Lower lobe of right lung (tissue), 2 donors: ENCODE measurements at regions not wholly inside any gene's neighbourhood (a gene's known extent, or its start where the extent isn't known, plus 50 kb on each side); places are given as distances from the start of the nearest gene placed in this dataset.

Experiments used
- ATAC-seq, 2 donors: fragments of 200-7000 bp; cut with Tn5 transposase; one replicate each; pipeline ENCODE4 v1.9.1; 2020 to 2022; ENCODE audit warnings: mild to moderate bottlenecking in 2 of 2, moderate library complexity in 2 of 2
- DNase-seq: peaks from one replicate; pipeline ENCODE4 v3.0.0-alpha.2; 2020
- H3K27ac ChIP-seq: fragments of 200-600 bp; one replicate; pipeline ENCODE4 v1.8.0; 2022
- H3K27me3 ChIP-seq: fragments of 200-600 bp; one replicate; pipeline ENCODE4 v1.8.0; 2022; ENCODE audit warnings: low read depth
- H3K36me3 ChIP-seq: fragments of 200-600 bp; one replicate; pipeline ENCODE4 v1.8.0; 2022; ENCODE audit warnings: mild to moderate bottlenecking
- H3K4me1 ChIP-seq: fragments of 200-600 bp; one replicate; pipeline ENCODE4 v1.8.0; 2022
- H3K4me3 ChIP-seq: fragments of 200-600 bp; one replicate; pipeline ENCODE4 v1.8.0; 2022; ENCODE audit warnings: mild to moderate bottlenecking
- H3K9me3 ChIP-seq: fragments of 200-600 bp; one replicate; pipeline ENCODE4 v1.8.0; 2022
- intact Hi-C: fragments of 100-400 bp; cut with DNase I; formaldehyde crosslinking; loops from one replicate; pipeline ENCODE4 v1.11.0; 2022
- TF ChIP-seq, protein P1 (sequence below): fragments of 200-600 bp; IDR thresholded peaks from one replicate; pipeline ENCODE4 v1.8.0; 2022; ENCODE audit warnings: antibody characterized with exemption, mild to moderate bottlenecking
- donor health status: DM: no; HTN: yes; CAD: no; lungs with severe emphysema.

DNA sequence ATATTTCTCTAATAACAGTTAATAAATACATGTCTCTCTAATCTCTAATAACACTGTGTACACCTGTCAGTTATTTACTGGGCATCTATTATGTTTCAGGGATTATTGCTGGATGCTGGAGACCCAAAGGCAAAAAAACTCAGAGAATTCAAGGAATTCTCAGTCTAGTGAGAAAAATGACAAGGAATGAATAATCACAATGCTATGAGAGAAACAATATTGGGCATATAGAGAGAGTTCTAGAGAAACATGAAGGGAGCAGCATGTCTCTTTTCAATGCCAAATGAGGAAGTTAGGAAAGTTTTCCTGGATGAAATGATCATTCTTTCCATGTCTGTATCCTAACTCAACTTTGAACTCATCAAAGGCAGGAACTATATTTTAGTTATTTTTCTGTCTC is 82.8 kb downstream of the TNFSF18 start:
- Histone ChIP-seq H3K9me3 (no peaks in the 10 kb centered on the region), H3K27me3 (no peaks in the 10 kb centered on the region), H3K36me3 (no peaks in the 10 kb centered on the region), H3K27ac (no peak overlapping the region), H3K4me3 (no peak overlapping the region), H3K4me1 (no peaks in the 10 kb centered on the region)
- DNase-seq (no peak), ATAC-seq (no peak)
- intact Hi-C loops, result no loop called here
- TF ChIP-seq, protein P1, sequence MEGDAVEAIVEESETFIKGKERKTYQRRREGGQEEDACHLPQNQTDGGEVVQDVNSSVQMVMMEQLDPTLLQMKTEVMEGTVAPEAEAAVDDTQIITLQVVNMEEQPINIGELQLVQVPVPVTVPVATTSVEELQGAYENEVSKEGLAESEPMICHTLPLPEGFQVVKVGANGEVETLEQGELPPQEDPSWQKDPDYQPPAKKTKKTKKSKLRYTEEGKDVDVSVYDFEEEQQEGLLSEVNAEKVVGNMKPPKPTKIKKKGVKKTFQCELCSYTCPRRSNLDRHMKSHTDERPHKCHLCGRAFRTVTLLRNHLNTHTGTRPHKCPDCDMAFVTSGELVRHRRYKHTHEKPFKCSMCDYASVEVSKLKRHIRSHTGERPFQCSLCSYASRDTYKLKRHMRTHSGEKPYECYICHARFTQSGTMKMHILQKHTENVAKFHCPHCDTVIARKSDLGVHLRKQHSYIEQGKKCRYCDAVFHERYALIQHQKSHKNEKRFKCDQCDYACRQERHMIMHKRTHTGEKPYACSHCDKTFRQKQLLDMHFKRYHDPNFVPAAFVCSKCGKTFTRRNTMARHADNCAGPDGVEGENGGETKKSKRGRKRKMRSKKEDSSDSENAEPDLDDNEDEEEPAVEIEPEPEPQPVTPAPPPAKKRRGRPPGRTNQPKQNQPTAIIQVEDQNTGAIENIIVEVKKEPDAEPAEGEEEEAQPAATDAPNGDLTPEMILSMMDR, result no peak

DNA sequence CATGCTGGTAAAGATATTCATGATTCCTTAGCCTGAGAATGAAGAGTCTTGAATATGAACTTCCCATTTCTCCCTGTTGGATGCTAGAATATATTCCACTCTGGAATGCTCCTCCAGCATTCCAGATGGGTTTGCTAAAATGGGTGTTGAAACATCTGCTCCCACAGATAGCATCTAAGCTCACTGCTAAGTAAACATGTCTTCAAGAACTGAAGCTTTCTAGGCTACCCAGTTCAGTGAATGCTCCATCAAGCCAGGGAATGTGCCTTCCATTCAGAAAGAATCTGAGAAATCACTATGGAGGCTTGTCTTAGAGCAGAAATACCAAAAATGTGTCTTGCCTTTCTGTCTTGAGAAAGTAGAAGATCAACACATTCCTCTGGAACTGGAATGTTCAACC is 81.1 kb downstream of the TNFSF18 start:
- ATAC-seq (no peak), DNase-seq (no peak)
- H3K9me3 ChIP-seq, result no peaks in the 10 kb centered on the region
- no peaks in the 10 kb centered on the region for H3K36me3 ChIP-seq
- intact Hi-C loops, result no loop called here
- H3K27ac ChIP-seq, result no peak overlapping the region
- H3K27me3 ChIP-seq, result no peaks in the 10 kb centered on the region
- no peak overlapping the region for H3K4me3 ChIP-seq
- H3K4me1 ChIP-seq, result no peaks in the 10 kb centered on the region
- TF ChIP-seq, protein P1, result no peak

DNA sequence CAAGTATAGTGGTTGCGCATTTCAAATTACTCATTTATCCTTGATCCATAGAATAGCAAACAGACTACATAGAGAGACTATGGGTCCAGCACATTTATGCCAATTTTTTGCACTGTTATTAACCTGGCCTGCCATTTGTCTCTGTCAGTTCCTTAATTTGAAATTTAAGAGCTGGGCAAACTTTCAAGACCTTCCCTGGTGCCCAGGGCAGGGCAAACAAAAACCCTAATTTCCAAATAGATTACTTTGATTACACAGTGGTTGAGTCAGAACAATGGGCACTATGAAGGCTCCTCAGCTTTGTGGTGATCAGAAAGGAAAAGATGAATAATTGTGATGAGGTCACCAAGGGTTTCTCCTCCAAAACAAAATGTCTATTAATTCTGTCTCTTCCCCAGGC is 80.6 kb downstream of the TNFSF18 start:
- H3K4me1 ChIP-seq, result no peaks in the 10 kb centered on the region
- TF ChIP-seq, protein P1, result no peak
- ATAC-seq (no peak), DNase-seq (no peak)
- intact Hi-C loops, result no loop called here
- H3K9me3 ChIP-seq, result no peaks in the 10 kb centered on the region
- H3K27ac ChIP-seq, result no peak overlapping the region
- no peak overlapping the region for H3K4me3 ChIP-seq
- H3K36me3 ChIP-seq, result no peaks in the 10 kb centered on the region
- no peaks in the 10 kb centered on the region for H3K27me3 ChIP-seq

DNA sequence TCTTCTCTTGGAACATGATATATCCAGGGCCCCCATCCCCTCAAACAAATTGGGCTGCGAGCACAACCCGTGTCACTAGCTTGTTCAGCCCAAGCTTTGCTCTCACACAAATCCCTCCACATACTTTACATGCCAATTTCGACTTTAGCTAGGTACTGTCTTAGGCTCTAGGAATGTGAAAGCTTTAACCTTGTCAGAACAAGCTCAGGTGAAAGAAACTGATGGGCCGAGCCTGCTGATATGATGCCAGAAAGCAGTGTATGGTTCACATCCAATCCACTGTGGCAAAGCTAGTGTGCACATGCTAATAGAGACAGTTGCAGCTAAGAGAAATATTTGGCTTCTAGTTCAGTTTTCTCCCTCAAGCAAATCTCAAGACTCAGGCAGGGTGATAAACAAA is 79.5 kb downstream of the TNFSF18 start:
- H3K27ac ChIP-seq, result no peak overlapping the region
- intact Hi-C loops, result no loop called here
- TF ChIP-seq, protein P1, result no peak

DNA sequence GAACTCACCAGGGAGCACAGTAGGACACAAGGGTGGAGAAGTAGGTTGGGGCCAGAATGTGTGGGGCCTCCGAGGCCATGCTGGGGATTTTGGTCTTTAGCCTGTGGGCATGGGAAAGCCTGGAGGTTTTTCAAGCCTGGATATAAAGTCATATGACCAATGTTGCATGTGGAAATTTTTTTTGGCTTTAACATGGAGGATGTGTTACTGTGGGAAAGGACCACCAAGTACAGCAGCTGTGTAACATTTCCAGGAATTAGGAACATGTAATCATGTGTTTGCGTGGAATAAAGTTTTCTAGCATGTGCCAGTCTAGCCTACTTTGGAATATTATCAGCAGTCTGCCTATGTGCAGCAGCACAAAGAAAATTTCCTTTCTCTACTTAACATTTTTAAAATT is 78.5 kb downstream of the TNFSF18 start:
- Histone ChIP-seq H3K27ac (no peak overlapping the region), H3K27me3 (no peaks in the 10 kb centered on the region), H3K9me3 (no peaks in the 10 kb centered on the region), H3K4me3 (no peak overlapping the region), H3K4me1 (no peaks in the 10 kb centered on the region), H3K36me3 (no peaks in the 10 kb centered on the region)
- DNase-seq, result no peak
- TF ChIP-seq, protein P1, result no peak
- ATAC-seq, result no peak
- intact Hi-C loops, result no loop called here

More for the DNA sequence above, 79.5 kb downstream of the TNFSF18 start:
- H3K9me3 ChIP-seq, result no peaks in the 10 kb centered on the region
- H3K4me3 ChIP-seq, result no peak overlapping the region
- no peaks in the 10 kb centered on the region for H3K36me3 ChIP-seq
- no peaks in the 10 kb centered on the region for H3K4me1 ChIP-seq
- DNase-seq (no peak), ATAC-seq (no peak)
- no peaks in the 10 kb centered on the region for H3K27me3 ChIP-seq

DNA sequence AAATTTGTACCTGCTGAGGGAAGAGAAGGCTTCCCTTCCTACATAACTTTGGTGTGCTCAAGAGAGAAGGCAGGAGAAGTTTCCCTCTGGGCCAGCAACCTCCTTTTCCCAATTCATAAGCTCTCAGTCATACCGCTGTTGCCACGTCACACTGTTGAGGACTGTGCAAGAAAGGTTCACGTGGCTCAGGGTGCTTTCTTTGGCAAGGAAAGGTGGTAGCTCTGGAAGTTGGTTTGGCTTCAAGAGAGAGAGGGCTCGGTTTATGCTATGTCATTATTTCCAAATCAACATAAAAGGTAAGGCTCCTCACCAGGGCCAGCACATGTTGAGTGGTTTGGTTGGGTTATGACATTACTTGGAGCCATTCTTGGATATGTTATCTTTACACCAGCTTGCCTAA is 77.3 kb downstream of the TNFSF18 start:
- no peaks in the 10 kb centered on the region for H3K36me3 ChIP-seq
- TF ChIP-seq, protein P1, result no peak
- ATAC-seq (no peak), DNase-seq (no peak)
- no peaks in the 10 kb centered on the region for H3K9me3 ChIP-seq
- H3K4me1 ChIP-seq, result no peaks in the 10 kb centered on the region
- H3K4me3 ChIP-seq, result no peak overlapping the region
- no peaks in the 10 kb centered on the region for H3K27me3 ChIP-seq
- no peak overlapping the region for H3K27ac ChIP-seq
- intact Hi-C loops, result no loop called here
